Breast epithelium (tissue), 3 donors: ENCODE measurements at regions not wholly inside any gene's neighbourhood (a gene's known extent, or its start where the extent isn't known, plus 50 kb on each side); places are given as distances from the start of the nearest gene placed in this dataset.

ENCODE experiments used
- POLR2A ChIP-seq: fragments of 450-650 bp; IDR thresholded peaks from one replicate; pipeline ENCODE4 v1.6.1; 2016; ENCODE audit warnings: antibody characterized with exemption, mild to moderate bottlenecking, moderate library complexity
- POLR2AphosphoS5 ChIP-seq, 3 donors: sonication (generic); formaldehyde crosslinking; IDR thresholded peaks; one replicate each; pipeline ENCODE4 v1.6.1; 2017; ENCODE audit warnings: antibody characterized with exemption in 3 of 3
- TF ChIP-seq, protein P1 (sequence below), 3 donors: fragments of 450-650 bp; IDR thresholded peaks; one replicate each; pipeline ENCODE4 v1.5.1; 2016 to 2017; ENCODE audit warnings: antibody characterized with exemption in 3 of 3, mild to moderate bottlenecking in 3 of 3, moderate library complexity in 3 of 3

DNA sequence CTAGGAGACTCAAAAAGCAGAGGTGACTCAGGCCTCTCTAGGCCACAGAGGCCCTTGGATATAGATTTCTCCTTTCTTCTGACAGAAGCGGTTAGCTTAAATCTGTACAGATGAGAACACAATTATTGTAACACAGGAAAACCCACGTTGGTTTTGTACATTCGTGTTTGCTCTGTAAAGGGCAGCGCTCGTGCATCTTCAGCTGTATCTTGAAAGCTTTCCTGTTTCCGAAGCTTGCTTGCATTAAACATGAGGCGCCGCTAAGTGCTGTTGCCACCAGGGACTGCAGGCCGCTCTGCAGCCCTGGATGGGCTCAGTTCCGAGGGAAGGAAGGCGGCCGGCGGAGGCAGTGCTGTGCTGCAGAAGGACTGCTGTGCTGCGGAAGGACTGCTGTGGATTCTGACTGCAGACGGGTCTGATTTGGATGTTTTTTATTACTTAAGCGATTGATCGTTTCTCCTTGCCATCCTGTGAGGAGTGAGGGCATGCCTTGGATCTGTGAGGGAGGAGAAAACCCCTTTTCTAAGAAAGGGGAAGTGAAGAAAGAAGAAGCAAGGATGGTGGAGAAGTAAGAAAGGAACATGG lies 53.3 kb downstream of the FHIP2A start:
- TF ChIP-seq, protein P1, sequence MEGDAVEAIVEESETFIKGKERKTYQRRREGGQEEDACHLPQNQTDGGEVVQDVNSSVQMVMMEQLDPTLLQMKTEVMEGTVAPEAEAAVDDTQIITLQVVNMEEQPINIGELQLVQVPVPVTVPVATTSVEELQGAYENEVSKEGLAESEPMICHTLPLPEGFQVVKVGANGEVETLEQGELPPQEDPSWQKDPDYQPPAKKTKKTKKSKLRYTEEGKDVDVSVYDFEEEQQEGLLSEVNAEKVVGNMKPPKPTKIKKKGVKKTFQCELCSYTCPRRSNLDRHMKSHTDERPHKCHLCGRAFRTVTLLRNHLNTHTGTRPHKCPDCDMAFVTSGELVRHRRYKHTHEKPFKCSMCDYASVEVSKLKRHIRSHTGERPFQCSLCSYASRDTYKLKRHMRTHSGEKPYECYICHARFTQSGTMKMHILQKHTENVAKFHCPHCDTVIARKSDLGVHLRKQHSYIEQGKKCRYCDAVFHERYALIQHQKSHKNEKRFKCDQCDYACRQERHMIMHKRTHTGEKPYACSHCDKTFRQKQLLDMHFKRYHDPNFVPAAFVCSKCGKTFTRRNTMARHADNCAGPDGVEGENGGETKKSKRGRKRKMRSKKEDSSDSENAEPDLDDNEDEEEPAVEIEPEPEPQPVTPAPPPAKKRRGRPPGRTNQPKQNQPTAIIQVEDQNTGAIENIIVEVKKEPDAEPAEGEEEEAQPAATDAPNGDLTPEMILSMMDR (IDR thresholded peaks at IDR 0.05), result no peak
- no peak for TF ChIP-seq POLR2A
- no peak for TF ChIP-seq POLR2AphosphoS5 (IDR thresholded peaks at IDR 0.05)
